ENCODE measurements at regions not wholly inside any gene's neighbourhood (a gene's known extent, or its start where the extent isn't known, plus 50 kb on each side); places are given as distances from the start of the nearest gene placed in this dataset.
"Not testable (repeated sequence)": the region's sequence is repeated elsewhere in the genome, so short reads cannot be mapped to it uniquely, and the experiment has no call there.

- DNase-seq (ENCODE audit: low read depth, low spot score), result not testable (repeated sequence)
Observed at GRCh38 chr2:66177128-66177796, 257.7 kb upstream of the MEIS1 start.

- no peak for DNase-seq (ENCODE audit: low read depth, low spot score)
Observed at GRCh38 chr2:66174491-66174890, 260.4 kb upstream of the MEIS1 start.

GRCh38 chr2:66173645-66174044, 261.3 kb upstream of the MEIS1 start:
- DNase-seq (ENCODE audit: low read depth, low spot score), result no peak

- no peak for DNase-seq (ENCODE audit: low read depth, low spot score)
Observed at GRCh38 chr2:66171530-66171929, 263.4 kb upstream of the MEIS1 start.

- DNase-seq (ENCODE audit: low read depth, low spot score), result no peak
Observed at GRCh38 chr2:66170744-66171330, 264.1 kb upstream of the MEIS1 start.

GRCh38 chr2:66169076-66169475, 265.8 kb upstream of the MEIS1 start:
- no peak for DNase-seq (ENCODE audit: low read depth, low spot score)

GRCh38 chr2:66164470-66164869, 270.5 kb upstream of the MEIS1 start:
- no peak for DNase-seq (ENCODE audit: low read depth, low spot score)

- DNase-seq (ENCODE audit: low read depth, low spot score), result no peak
Observed at GRCh38 chr2:66156171-66156570, 278.8 kb upstream of the MEIS1 start.

GRCh38 chr2:66153941-66154340, 281.0 kb upstream of the MEIS1 start:
- DNase-seq (ENCODE audit: low read depth, low spot score), result no peak

GRCh38 chr2:66145490-66145889, 289.4 kb upstream of the MEIS1 start:
- no peak for DNase-seq (ENCODE audit: low read depth, low spot score)

GRCh38 chr2:66144324-66144723, 290.6 kb upstream of the MEIS1 start:
- DNase-seq (ENCODE audit: low read depth, low spot score), result not testable (repeated sequence)

GRCh38 chr2:66137606-66138130, 297.3 kb upstream of the MEIS1 start:
- DNase-seq (ENCODE audit: low read depth, low spot score), result no peak

GRCh38 chr2:66134138-66134701, 300.7 kb upstream of the MEIS1 start:
- DNase-seq (ENCODE audit: low read depth, low spot score), result no peak

GRCh38 chr2:66127656-66128055, 307.3 kb upstream of the MEIS1 start:
- no peak for DNase-seq (ENCODE audit: low read depth, low spot score)

GRCh38 chr2:66127061-66127460, 307.9 kb upstream of the MEIS1 start:
- DNase-seq (ENCODE audit: low read depth, low spot score), result no peak

- DNase-seq (ENCODE audit: low read depth, low spot score), result no peak
Observed at GRCh38 chr2:66125951-66126350, 309.0 kb upstream of the MEIS1 start.

GRCh38 chr2:66122516-66122915, 312.4 kb upstream of the MEIS1 start:
- no peak for DNase-seq (ENCODE audit: low read depth, low spot score)

GRCh38 chr2:66121946-66122345, 313.0 kb upstream of the MEIS1 start:
- DNase-seq (ENCODE audit: low read depth, low spot score), result no peak

- no peak for DNase-seq (ENCODE audit: low read depth, low spot score)
Observed at GRCh38 chr2:66113988-66114625, 320.8 kb upstream of the MEIS1 start.

- DNase-seq (ENCODE audit: low read depth, low spot score), result no peak
Observed at GRCh38 chr2:66111706-66112105, 323.2 kb upstream of the MEIS1 start.

GRCh38 chr2:66110608-66111007, 324.3 kb upstream of the MEIS1 start:
- no peak for DNase-seq (ENCODE audit: low read depth, low spot score)

- no peak for DNase-seq (ENCODE audit: low read depth, low spot score)
Observed at GRCh38 chr2:66110086-66110485, 324.8 kb upstream of the MEIS1 start.

- no peak for DNase-seq (ENCODE audit: low read depth, low spot score)
Observed at GRCh38 chr2:66109419-66109818, 325.5 kb upstream of the MEIS1 start.
